Naive thymus-derived CD8-positive, alpha-beta T cell (primary cell): ENCODE measurements at regions not wholly inside any gene's neighbourhood (a gene's known extent, or its start where the extent isn't known, plus 50 kb on each side); places are given as distances from the start of the nearest gene placed in this dataset.

Experiments
- ATAC-seq, 2 donors: fragments of 150-1000 bp; cut with Tn5 transposase in 1 of 2; sonication (Bioruptor Pico), chemical (Tn5 transposase) in 1 of 2; 1 replicate in 1 of 2; 2 replicates in 1 of 2; pipeline ENCODE4 v1.10.0; 2021; ENCODE audit warnings: mild to moderate bottlenecking in 2 of 2, moderate library complexity in 2 of 2
- POLR2A ChIA-PET: fragments of 350-600 bp; sonication (Branson Sonifier 250); formaldehyde crosslinking; loops from one replicate; lab custom pipeline; 2021; ENCODE audit warnings: antibody characterized with exemption; lab: Charles Lee
- DNase-seq, 10 donors: peaks; one replicate each; pipeline versions ENCODE4 v3.0.0 to v3.0.0-alpha.2; 2020 to 2022
- H3K27ac Mint-ChIP-seq, 10 donors: one replicate each; pipeline ENCODE4 v1.8.0; 2020 to 2022; ENCODE audit warnings: mild to moderate bottlenecking in 10 of 10, mixed read lengths in 10 of 10, moderate library complexity in 4 of 10, inconsistent platforms in 1 of 10
- H3K27me3 Mint-ChIP-seq, 5 donors: one replicate each; pipeline ENCODE4 v1.8.0; 2021 to 2022; ENCODE audit warnings: mixed read lengths in 5 of 5
- H3K36me3 Mint-ChIP-seq, 3 donors: one replicate each; pipeline ENCODE4 v1.8.0; 2020 to 2022; ENCODE audit warnings: mixed read lengths in 3 of 3, mild to moderate bottlenecking in 2 of 3, inconsistent platforms in 1 of 3
- H3K4me1 Mint-ChIP-seq, 4 donors: one replicate each; pipeline ENCODE4 v1.8.0; 2021 to 2022; ENCODE audit warnings: mixed read lengths in 4 of 4
- H3K4me3 Mint-ChIP-seq, 10 donors: one replicate each; pipeline ENCODE4 v1.8.0; 2020 to 2022; ENCODE audit warnings: mild to moderate bottlenecking in 10 of 10, mixed read lengths in 10 of 10, moderate library complexity in 6 of 10, inconsistent platforms in 1 of 10
- H3K9me3 Mint-ChIP-seq, 9 donors: one replicate each; pipeline ENCODE4 v1.8.0; 2020 to 2022; ENCODE audit warnings: mixed read lengths in 9 of 9, mild to moderate bottlenecking in 3 of 9, inconsistent platforms in 1 of 9, moderate library complexity in 1 of 9

- ATAC-seq: no peak
- Mint-ChIP-seq H3K27me3 (peaks cover 14 to 69% (median 31%) of the 10 kb centered on the region in 5 donors), H3K4me3 (peak overlapping the region in 5 of 10 donors; percentile 6 to 72 (median 62)), H3K9me3 (peaks cover 0 to 5% (median 0%) of the 10 kb centered on the region in 9 donors), H3K36me3 (no peaks in the 10 kb centered on the region), H3K4me1 (peaks cover 2 to 10% (median 8%) of the 10 kb centered on the region in 4 donors), H3K27ac (no peak overlapping the region)
- peak in 1 of 10 donors; percentile 55 for DNase-seq
- POLR2A ChIA-PET: no interaction called here
Observed at GRCh38 chr4:176001151-176002006, 64.3 kb upstream of the WDR17 start.

DNA sequence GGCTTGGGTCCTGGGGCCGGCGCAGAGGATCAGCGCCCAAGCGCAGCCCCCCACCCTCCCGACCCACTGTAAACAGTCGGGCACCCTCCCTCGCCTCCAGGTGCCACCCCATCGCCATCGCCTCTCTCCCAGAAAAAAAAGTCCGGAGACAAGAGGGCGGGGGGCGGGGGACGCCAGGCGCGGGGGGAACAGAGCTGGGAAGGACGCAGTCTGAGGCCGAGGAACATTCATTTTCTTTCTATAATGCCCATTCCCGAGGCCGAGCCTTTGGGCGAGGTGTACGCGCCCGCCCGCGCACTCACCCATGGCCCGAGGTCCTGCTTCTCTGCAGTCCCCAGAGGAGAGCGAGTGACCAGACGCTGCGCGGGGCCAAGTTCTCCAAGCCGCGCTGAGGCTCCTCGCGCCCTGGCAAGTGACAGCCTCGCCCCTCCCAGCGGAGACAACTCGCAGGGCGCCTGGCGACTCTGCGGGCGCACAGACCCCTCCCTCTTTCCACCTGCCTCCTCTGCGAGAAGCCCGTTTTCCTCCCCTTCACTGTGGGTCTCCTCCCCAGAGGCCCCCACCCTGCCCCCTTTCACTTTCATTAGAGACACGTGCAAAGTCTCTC lies 63.5 kb upstream of the WDR17 start:
- Mint-ChIP-seq H3K4me1 (peaks cover 2 to 10% (median 8%) of the 10 kb centered on the region in 4 donors), H3K4me3 (peak overlapping the region in 8 of 10 donors; percentile 27 to 78 (median 54)), H3K27ac (no peak overlapping the region), H3K27me3 (peaks cover 14 to 69% (median 31%) of the 10 kb centered on the region in 5 donors), H3K9me3 (peaks cover 0 to 5% (median 0%) of the 10 kb centered on the region in 9 donors), H3K36me3 (no peaks in the 10 kb centered on the region)
- POLR2A ChIA-PET: no interaction called here
- ATAC-seq (peak in 1 of 2 donors; percentile 28), DNase-seq (peak in 1 of 10 donors; percentile 58)

- POLR2A ChIA-PET: no interaction called here
- no peak for ATAC-seq
- H3K4me1 Mint-ChIP-seq: peaks cover 2 to 10% (median 8%) of the 10 kb centered on the region in 4 donors
Observed at GRCh38 chr4:176005766-176006165, 59.9 kb upstream of the WDR17 start.

DNA sequence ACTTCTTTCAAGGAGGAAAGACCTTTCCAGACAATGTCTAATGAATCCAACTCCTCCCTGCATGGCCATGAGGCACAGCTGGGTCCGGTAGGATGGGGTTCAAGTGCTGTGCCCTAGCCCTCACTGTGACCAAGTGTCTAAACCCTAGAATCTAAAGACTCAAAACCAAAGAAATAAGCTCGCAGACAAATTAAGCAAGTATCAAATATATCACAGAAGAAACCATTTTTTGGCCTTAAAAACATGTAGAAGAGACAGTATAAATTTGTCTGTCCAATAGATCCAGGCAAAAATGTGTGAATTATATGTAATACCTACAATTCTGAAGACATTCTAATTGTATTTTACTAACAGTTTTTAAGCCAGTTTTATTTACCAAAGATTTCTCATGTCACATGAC lies 56.4 kb upstream of the WDR17 start:
- DNase-seq (no peak), ATAC-seq (no peak)
- POLR2A ChIA-PET: no interaction called here
- H3K9me3 Mint-ChIP-seq: peaks cover 0 to 2% (median 0%) of the 10 kb centered on the region in 9 donors
- no peak overlapping the region for H3K4me3 Mint-ChIP-seq
- peaks cover 0 to 4% (median 0%) of the 10 kb centered on the region in 4 donors for H3K4me1 Mint-ChIP-seq
- peaks cover 2 to 8% (median 3%) of the 10 kb centered on the region in 5 donors for H3K27me3 Mint-ChIP-seq
- H3K36me3 Mint-ChIP-seq: no peaks in the 10 kb centered on the region
- H3K27ac Mint-ChIP-seq: no peak overlapping the region

More at GRCh38 chr4:176005766-176006165, 59.9 kb upstream of the WDR17 start:
- Mint-ChIP-seq H3K4me3 (no peak overlapping the region), H3K36me3 (no peaks in the 10 kb centered on the region), H3K27me3 (peaks cover 11 to 38% (median 22%) of the 10 kb centered on the region in 5 donors), H3K27ac (no peak overlapping the region), H3K9me3 (peaks cover 0 to 2% (median 0%) of the 10 kb centered on the region in 9 donors)
- no peak for DNase-seq

GRCh38 chr4:176011529-176011928 lies 54.1 kb upstream of the WDR17 start:
- no peak for ATAC-seq
- H3K27me3 Mint-ChIP-seq: peaks cover 0 to 9% (median 0%) of the 10 kb centered on the region in 5 donors
- H3K27ac Mint-ChIP-seq: no peak overlapping the region
- peaks cover 0 to 4% (median 0%) of the 10 kb centered on the region in 4 donors for H3K4me1 Mint-ChIP-seq
- H3K9me3 Mint-ChIP-seq: peaks cover 0 to 4% (median 0%) of the 10 kb centered on the region in 9 donors
- POLR2A ChIA-PET: no interaction called here
- H3K4me3 Mint-ChIP-seq: no peak overlapping the region
- no peak for DNase-seq
- no peaks in the 10 kb centered on the region for H3K36me3 Mint-ChIP-seq

DNA sequence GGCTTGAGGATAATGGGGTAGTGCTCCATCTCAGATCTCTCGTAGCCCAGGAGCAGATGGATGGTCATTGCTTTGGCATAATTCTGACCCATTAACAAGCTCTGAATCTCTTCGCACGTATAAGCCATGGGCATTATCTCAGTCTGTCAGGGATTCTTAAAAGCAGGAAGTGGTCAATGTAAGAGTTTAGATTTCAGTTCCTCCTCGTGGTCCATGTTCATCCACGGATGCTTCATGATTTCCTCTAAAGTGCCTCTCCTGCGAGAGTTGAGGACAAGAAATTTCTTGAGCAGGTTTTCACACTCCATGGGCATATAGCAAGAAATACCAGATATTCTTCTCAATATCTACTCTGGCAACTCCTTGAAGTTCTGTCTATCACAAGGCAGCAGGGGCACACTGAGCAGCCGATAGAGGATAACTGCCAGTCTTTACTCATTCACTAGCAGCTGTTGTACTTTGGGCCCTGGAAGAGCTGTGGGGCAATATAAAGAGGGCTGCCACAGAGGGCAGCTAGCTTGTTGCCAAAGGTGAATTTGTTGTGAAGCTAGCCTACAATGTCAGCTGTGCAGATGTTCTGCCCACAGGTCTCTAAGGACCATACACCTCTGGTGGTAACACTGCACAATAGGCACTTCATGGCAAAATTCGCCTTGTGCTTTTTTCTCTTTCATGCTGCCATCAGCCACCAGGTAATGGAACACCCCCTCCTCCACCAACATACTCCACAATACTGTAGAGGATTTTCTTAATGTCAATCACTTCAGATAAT lies 52.0 kb upstream of the WDR17 start:
- no peaks in the 10 kb centered on the region for H3K36me3 Mint-ChIP-seq
- POLR2A ChIA-PET: no interaction called here
- DNase-seq: no peak
- peaks cover 0 to 4% (median 0%) of the 10 kb centered on the region in 9 donors for H3K9me3 Mint-ChIP-seq
- no peak overlapping the region for H3K27ac Mint-ChIP-seq
- H3K27me3 Mint-ChIP-seq: peaks cover 0 to 9% (median 0%) of the 10 kb centered on the region in 5 donors
- no peak for ATAC-seq
- H3K4me3 Mint-ChIP-seq: no peak overlapping the region
- peaks cover 0 to 4% (median 0%) of the 10 kb centered on the region in 4 donors for H3K4me1 Mint-ChIP-seq

DNA sequence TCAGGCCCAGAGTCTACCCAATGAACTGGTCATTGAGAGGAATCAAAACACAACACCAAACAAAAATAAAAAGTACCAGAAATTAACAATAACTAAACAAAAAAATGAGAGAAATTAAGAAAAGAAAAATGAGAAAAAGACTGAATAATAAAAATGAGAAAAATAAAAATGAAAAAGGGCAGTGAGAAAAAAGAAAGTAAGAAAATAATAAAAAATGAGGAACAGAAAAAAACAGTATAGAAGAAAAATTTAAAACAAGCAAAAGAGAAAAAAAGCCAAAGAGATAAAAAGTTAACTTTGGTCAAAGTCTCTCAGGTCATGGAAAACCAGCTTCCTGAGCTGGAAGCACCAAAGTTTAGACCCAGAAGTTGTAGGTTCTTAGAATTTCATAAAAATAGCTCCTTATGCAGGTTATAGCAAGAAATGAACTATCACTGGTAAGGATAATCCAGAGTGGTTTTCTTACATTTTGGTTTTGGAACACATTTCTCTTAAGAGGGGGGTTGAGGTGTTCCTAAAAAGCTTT lies 51.0 kb upstream of the WDR17 start:
- no peaks in the 10 kb centered on the region for H3K36me3 Mint-ChIP-seq
- H3K27ac Mint-ChIP-seq: no peak overlapping the region
- peaks cover 0 to 9% (median 2%) of the 10 kb centered on the region in 5 donors for H3K27me3 Mint-ChIP-seq
- POLR2A ChIA-PET: no interaction called here
- peaks cover 0 to 4% (median 0%) of the 10 kb centered on the region in 9 donors for H3K9me3 Mint-ChIP-seq
- ATAC-seq (no peak), DNase-seq (no peak)
- H3K4me3 Mint-ChIP-seq: no peak overlapping the region
- peaks cover 0 to 4% (median 0%) of the 10 kb centered on the region in 4 donors for H3K4me1 Mint-ChIP-seq
